Fibroblast of pulmonary artery (primary cell): ENCODE measurements at regions not wholly inside any gene's neighbourhood (a gene's known extent, or its start where the extent isn't known, plus 50 kb on each side); places are given as distances from the start of the nearest gene placed in this dataset.

Experiments
- DNase-seq: peaks from one replicate; pipeline ENCODE4 v3.0.0-alpha.2; 2010; ENCODE audit warnings: low read depth
- H3K4me3 ChIP-seq: replicated peaks from 2 replicates; pipeline ENCODE4 v1.5.1; 2011; ENCODE audit warnings: low read depth, mild to moderate bottlenecking, control low read depth, low read length, moderate library complexity
- TF ChIP-seq, protein P1 (sequence below): IDR thresholded peaks from 2 replicates; pipeline ENCODE4 v1.5.1; 2011; ENCODE audit warnings: mild to moderate bottlenecking, control low read depth, low read length, inconsistent platforms; ENCODE audit errors: missing control alignments

DNA sequence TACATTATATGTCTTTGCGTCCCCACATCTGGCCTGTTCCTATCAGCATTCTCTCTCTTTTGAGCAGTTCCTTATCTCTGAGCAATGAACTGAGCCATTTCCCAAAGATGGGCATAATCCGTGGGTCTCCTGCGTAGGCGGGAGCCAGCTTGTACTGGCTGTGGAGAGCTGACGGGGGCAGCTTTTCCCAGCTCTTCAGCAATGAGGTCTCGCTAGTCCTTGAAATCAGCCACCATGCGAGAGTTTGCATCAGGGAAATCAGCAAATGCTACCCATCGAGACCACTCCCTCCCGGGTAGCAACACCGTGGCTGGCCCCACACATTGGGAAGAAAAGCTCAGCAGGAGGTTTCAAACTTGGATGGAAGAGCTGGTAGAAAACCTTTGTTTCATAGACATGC, 51.9 kb upstream of the FAM180A start:
- TF ChIP-seq, protein P1, sequence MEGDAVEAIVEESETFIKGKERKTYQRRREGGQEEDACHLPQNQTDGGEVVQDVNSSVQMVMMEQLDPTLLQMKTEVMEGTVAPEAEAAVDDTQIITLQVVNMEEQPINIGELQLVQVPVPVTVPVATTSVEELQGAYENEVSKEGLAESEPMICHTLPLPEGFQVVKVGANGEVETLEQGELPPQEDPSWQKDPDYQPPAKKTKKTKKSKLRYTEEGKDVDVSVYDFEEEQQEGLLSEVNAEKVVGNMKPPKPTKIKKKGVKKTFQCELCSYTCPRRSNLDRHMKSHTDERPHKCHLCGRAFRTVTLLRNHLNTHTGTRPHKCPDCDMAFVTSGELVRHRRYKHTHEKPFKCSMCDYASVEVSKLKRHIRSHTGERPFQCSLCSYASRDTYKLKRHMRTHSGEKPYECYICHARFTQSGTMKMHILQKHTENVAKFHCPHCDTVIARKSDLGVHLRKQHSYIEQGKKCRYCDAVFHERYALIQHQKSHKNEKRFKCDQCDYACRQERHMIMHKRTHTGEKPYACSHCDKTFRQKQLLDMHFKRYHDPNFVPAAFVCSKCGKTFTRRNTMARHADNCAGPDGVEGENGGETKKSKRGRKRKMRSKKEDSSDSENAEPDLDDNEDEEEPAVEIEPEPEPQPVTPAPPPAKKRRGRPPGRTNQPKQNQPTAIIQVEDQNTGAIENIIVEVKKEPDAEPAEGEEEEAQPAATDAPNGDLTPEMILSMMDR, result no peak
- H3K4me3 ChIP-seq, result no peak overlapping the region
- DNase-seq, result peak; percentile 10

DNA sequence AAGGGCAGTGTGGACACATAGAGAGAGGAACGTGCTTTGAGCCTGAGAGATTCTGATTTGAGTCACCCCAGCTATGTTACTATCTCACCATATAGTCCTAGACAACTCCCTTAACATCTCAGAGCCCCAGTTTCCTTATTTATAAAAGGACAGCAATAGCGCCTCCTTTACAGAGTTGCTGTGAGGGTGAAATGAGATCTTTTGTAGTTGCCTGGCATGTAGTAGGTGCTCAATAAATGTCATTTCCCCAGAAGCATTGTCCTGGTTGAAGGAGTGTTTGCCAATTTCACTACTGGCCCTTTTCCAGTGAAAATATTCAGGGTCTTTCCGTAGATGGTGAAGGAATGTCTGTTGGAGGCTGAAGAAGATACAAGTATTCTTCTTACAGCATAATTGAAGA, 51.3 kb upstream of the FAM180A start:
- TF ChIP-seq, protein P1, result no peak
- H3K4me3 ChIP-seq, result no peak overlapping the region
- DNase-seq, result no peak
